ENCODE measurements at regions not wholly inside any gene's neighbourhood (a gene's known extent, or its start where the extent isn't known, plus 50 kb on each side); places are given as distances from the start of the nearest gene placed in this dataset.
A peak's percentile ranks its signal among the peaks of the same experiment; 100 is the strongest.

GRCh38 chr13:53759016-53759415, 730.4 kb downstream of the OLFM4 start:
- 63% methylated on average over 2 of the region's 2 CpGs for WGBS
- H3K9ac ChIP-seq (ENCODE audit: low read depth, low read length): no peak overlapping the region

GRCh38 chr13:53775807-53776206, 747.2 kb downstream of the OLFM4 start:
- no peaks in the 10 kb centered on the region for H3K27me3 ChIP-seq (ENCODE audit: insufficient read depth, low read length)
- H3K27ac ChIP-seq (ENCODE audit: low read depth, low read length): no peak overlapping the region
- H3K4me3 ChIP-seq (ENCODE audit: low read length): no peak overlapping the region
- no peaks in the 10 kb centered on the region for H3K4me1 ChIP-seq (ENCODE audit: insufficient read depth, low read length)
- no peaks in the 10 kb centered on the region for H3K36me3 ChIP-seq (ENCODE audit: insufficient read depth, low read length)
- 100% methylated on average over 1 of the region's 1 CpG for WGBS
- no peak overlapping the region for H3K9ac ChIP-seq (ENCODE audit: low read depth, low read length)
- no peaks in the 10 kb centered on the region for H3K9me3 ChIP-seq (ENCODE audit: insufficient read depth, low read depth, low read length)

More at GRCh38 chr13:53759016-53759415, 730.4 kb downstream of the OLFM4 start:
- Histone ChIP-seq H3K9me3 (ENCODE audit: insufficient read depth, low read depth, low read length) (no peaks in the 10 kb centered on the region), H3K4me3 (ENCODE audit: low read length) (no peak overlapping the region), H3K27me3 (ENCODE audit: insufficient read depth, low read length) (no peaks in the 10 kb centered on the region), H3K27ac (ENCODE audit: low read depth, low read length) (no peak overlapping the region), H3K36me3 (ENCODE audit: insufficient read depth, low read length) (no peaks in the 10 kb centered on the region), H3K4me1 (ENCODE audit: insufficient read depth, low read length) (no peaks in the 10 kb centered on the region)

- Histone ChIP-seq H3K9ac (ENCODE audit: low read depth, low read length) (no peak overlapping the region), H3K4me3 (ENCODE audit: low read length) (no peak overlapping the region), H3K9me3 (ENCODE audit: insufficient read depth, low read depth, low read length) (no peaks in the 10 kb centered on the region), H3K27me3 (ENCODE audit: insufficient read depth, low read length) (no peaks in the 10 kb centered on the region), H3K27ac (ENCODE audit: low read depth, low read length) (no peak overlapping the region), H3K4me1 (ENCODE audit: insufficient read depth, low read length) (peaks cover 8% of the 10 kb centered on the region), H3K36me3 (ENCODE audit: insufficient read depth, low read length) (no peaks in the 10 kb centered on the region)
- 100% methylated on average over 1 of the region's 2 CpGs for WGBS
Observed at GRCh38 chr13:53778937-53779336, 750.3 kb downstream of the OLFM4 start.

GRCh38 chr13:53781941-53782340, 753.3 kb downstream of the OLFM4 start:
- Histone ChIP-seq H3K9me3 (ENCODE audit: insufficient read depth, low read depth, low read length) (no peaks in the 10 kb centered on the region), H3K36me3 (ENCODE audit: insufficient read depth, low read length) (no peaks in the 10 kb centered on the region), H3K27me3 (ENCODE audit: insufficient read depth, low read length) (no peaks in the 10 kb centered on the region), H3K9ac (ENCODE audit: low read depth, low read length) (no peak overlapping the region), H3K4me1 (ENCODE audit: insufficient read depth, low read length) (peaks cover 8% of the 10 kb centered on the region), H3K27ac (ENCODE audit: low read depth, low read length) (no peak overlapping the region), H3K4me3 (ENCODE audit: low read length) (peak overlapping the region; percentile 17)
- WGBS: 43% methylated on average over 6 of the region's 6 CpGs

GRCh38 chr13:53782488-53782961, 753.9 kb downstream of the OLFM4 start:
- WGBS: 32% methylated on average over 7 of the region's 9 CpGs
- peak overlapping the region; percentile 17 for H3K4me3 ChIP-seq (ENCODE audit: low read length)

GRCh38 chr13:53783471-53783870, 754.9 kb downstream of the OLFM4 start:
- 91% methylated on average over 10 of the region's 10 CpGs for WGBS
- no peaks in the 10 kb centered on the region for H3K27me3 ChIP-seq (ENCODE audit: insufficient read depth, low read length)
- no peak overlapping the region for H3K4me3 ChIP-seq (ENCODE audit: low read length)
- H3K36me3 ChIP-seq (ENCODE audit: insufficient read depth, low read length): no peaks in the 10 kb centered on the region
- H3K9ac ChIP-seq (ENCODE audit: low read depth, low read length): no peak overlapping the region
- no peaks in the 10 kb centered on the region for H3K9me3 ChIP-seq (ENCODE audit: insufficient read depth, low read depth, low read length)
- no peak overlapping the region for H3K27ac ChIP-seq (ENCODE audit: low read depth, low read length)
- H3K4me1 ChIP-seq (ENCODE audit: insufficient read depth, low read length): peaks cover 21% of the 10 kb centered on the region

More at GRCh38 chr13:53782488-53782961, 753.9 kb downstream of the OLFM4 start:
- Histone ChIP-seq H3K36me3 (ENCODE audit: insufficient read depth, low read length) (no peaks in the 10 kb centered on the region), H3K27me3 (ENCODE audit: insufficient read depth, low read length) (no peaks in the 10 kb centered on the region), H3K27ac (ENCODE audit: low read depth, low read length) (no peak overlapping the region), H3K9ac (ENCODE audit: low read depth, low read length) (no peak overlapping the region), H3K4me1 (ENCODE audit: insufficient read depth, low read length) (peaks cover 12% of the 10 kb centered on the region), H3K9me3 (ENCODE audit: insufficient read depth, low read depth, low read length) (no peaks in the 10 kb centered on the region)

GRCh38 chr13:53788286-53788685, 759.7 kb downstream of the OLFM4 start:
- 54% methylated on average over 2 of the region's 3 CpGs for WGBS
- H3K9ac ChIP-seq (ENCODE audit: low read depth, low read length): no peak overlapping the region
- no peaks in the 10 kb centered on the region for H3K36me3 ChIP-seq (ENCODE audit: insufficient read depth, low read length)
- no peak overlapping the region for H3K27ac ChIP-seq (ENCODE audit: low read depth, low read length)
- H3K4me1 ChIP-seq (ENCODE audit: insufficient read depth, low read length): peaks cover 19% of the 10 kb centered on the region
- no peaks in the 10 kb centered on the region for H3K27me3 ChIP-seq (ENCODE audit: insufficient read depth, low read length)
- no peaks in the 10 kb centered on the region for H3K9me3 ChIP-seq (ENCODE audit: insufficient read depth, low read depth, low read length)
- H3K4me3 ChIP-seq (ENCODE audit: low read length): no peak overlapping the region

- Histone ChIP-seq H3K4me1 (ENCODE audit: insufficient read depth, low read length) (no peaks in the 10 kb centered on the region), H3K9ac (ENCODE audit: low read depth, low read length) (no peak overlapping the region), H3K9me3 (ENCODE audit: insufficient read depth, low read depth, low read length) (no peaks in the 10 kb centered on the region), H3K36me3 (ENCODE audit: insufficient read depth, low read length) (no peaks in the 10 kb centered on the region), H3K27me3 (ENCODE audit: insufficient read depth, low read length) (no peaks in the 10 kb centered on the region), H3K4me3 (ENCODE audit: low read length) (no peak overlapping the region), H3K27ac (ENCODE audit: low read depth, low read length) (no peak overlapping the region)
- WGBS: 94% methylated on average over 5 of the region's 5 CpGs
Observed at GRCh38 chr13:53800011-53800410, 771.4 kb downstream of the OLFM4 start.

GRCh38 chr13:53807251-53807834, 778.7 kb downstream of the OLFM4 start:
- H3K9me3 ChIP-seq (ENCODE audit: insufficient read depth, low read depth, low read length): no peaks in the 10 kb centered on the region
- no peak overlapping the region for H3K9ac ChIP-seq (ENCODE audit: low read depth, low read length)
- 96% methylated on average over 2 of the region's 3 CpGs for WGBS
- H3K27me3 ChIP-seq (ENCODE audit: insufficient read depth, low read length): no peaks in the 10 kb centered on the region
- no peaks in the 10 kb centered on the region for H3K36me3 ChIP-seq (ENCODE audit: insufficient read depth, low read length)
- no peak overlapping the region for H3K27ac ChIP-seq (ENCODE audit: low read depth, low read length)
- no peak overlapping the region for H3K4me3 ChIP-seq (ENCODE audit: low read length)
- no peaks in the 10 kb centered on the region for H3K4me1 ChIP-seq (ENCODE audit: insufficient read depth, low read length)

- H3K27ac ChIP-seq (ENCODE audit: low read depth, low read length): no peak overlapping the region
- WGBS: 93% methylated on average over 10 of the region's 10 CpGs
- no peak overlapping the region for H3K9ac ChIP-seq (ENCODE audit: low read depth, low read length)
- H3K27me3 ChIP-seq (ENCODE audit: insufficient read depth, low read length): no peaks in the 10 kb centered on the region
- no peak overlapping the region for H3K4me3 ChIP-seq (ENCODE audit: low read length)
- no peaks in the 10 kb centered on the region for H3K36me3 ChIP-seq (ENCODE audit: insufficient read depth, low read length)
- no peaks in the 10 kb centered on the region for H3K4me1 ChIP-seq (ENCODE audit: insufficient read depth, low read length)
- H3K9me3 ChIP-seq (ENCODE audit: insufficient read depth, low read depth, low read length): no peaks in the 10 kb centered on the region
Observed at GRCh38 chr13:53821632-53822031, 793.0 kb downstream of the OLFM4 start.

- no peak overlapping the region for H3K9ac ChIP-seq (ENCODE audit: low read depth, low read length)
- no peaks in the 10 kb centered on the region for H3K4me1 ChIP-seq (ENCODE audit: insufficient read depth, low read length)
- no peak overlapping the region for H3K4me3 ChIP-seq (ENCODE audit: low read length)
- no peak overlapping the region for H3K27ac ChIP-seq (ENCODE audit: low read depth, low read length)
- H3K9me3 ChIP-seq (ENCODE audit: insufficient read depth, low read depth, low read length): no peaks in the 10 kb centered on the region
- 94% methylated on average over 5 of the region's 5 CpGs for WGBS
- no peaks in the 10 kb centered on the region for H3K36me3 ChIP-seq (ENCODE audit: insufficient read depth, low read length)
- no peaks in the 10 kb centered on the region for H3K27me3 ChIP-seq (ENCODE audit: insufficient read depth, low read length)
Observed at GRCh38 chr13:53822136-53822535, 793.5 kb downstream of the OLFM4 start.

- Histone ChIP-seq H3K36me3 (ENCODE audit: insufficient read depth, low read length) (no peaks in the 10 kb centered on the region), H3K27me3 (ENCODE audit: insufficient read depth, low read length) (no peaks in the 10 kb centered on the region), H3K27ac (ENCODE audit: low read depth, low read length) (no peak overlapping the region), H3K9me3 (ENCODE audit: insufficient read depth, low read depth, low read length) (0 out of 2 replicates have a peak, but pooled peaks cover 6% of the 10 kb centered on the region), H3K9ac (ENCODE audit: low read depth, low read length) (no peak overlapping the region), H3K4me3 (ENCODE audit: low read length) (no peak overlapping the region), H3K4me1 (ENCODE audit: insufficient read depth, low read length) (no peaks in the 10 kb centered on the region)
Observed at GRCh38 chr13:53839461-53839860, 810.8 kb downstream of the OLFM4 start.

All from HUES64 (cell line).